ENCODE measurements at regions not wholly inside any gene's neighbourhood (a gene's known extent, or its start where the extent isn't known, plus 50 kb on each side); places are given as distances from the start of the nearest gene placed in this dataset.

DNA sequence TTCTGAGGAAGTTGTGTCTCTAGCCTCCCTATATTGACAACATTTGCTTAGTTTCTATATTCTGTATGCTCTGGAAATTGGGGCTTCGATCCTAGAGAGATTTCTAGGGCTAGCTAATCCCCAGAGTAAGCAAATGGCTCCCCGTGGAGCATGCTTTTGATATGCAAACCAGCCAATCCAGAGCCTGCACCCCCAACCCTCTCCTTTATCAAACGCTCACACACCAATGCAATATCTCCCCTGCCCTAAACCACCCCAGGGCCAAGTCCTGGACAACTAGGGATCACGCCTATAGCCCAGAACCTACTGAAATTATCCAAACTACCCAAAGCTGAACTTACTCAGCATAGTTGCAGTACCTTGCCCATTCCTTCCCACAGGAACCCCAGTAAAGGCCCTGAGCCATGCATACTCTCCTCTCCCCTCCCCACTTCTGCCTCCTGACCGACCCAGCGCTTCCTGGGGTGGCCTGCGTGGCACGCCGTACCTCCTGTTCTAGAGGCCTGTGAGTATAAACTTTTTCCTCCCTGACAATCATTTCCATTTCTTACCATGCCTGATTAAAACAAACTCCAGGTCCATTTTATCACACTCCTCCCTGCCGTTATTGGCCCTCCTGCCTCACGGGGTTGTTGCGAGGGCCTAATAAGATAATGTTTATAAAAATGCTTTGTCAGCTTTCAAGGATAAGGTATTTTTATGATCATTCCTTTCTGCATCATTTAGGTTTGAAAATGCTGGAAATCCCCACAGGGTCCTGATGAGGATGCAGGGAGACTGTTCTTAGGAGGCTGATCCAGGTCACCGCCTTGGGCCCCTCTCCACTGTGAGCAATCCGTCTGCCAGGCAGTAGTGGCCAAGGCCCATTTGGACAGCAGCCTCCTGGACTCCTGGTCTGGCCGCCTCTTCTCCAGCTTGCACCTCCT lies 102.7 kb downstream of the TENT5C start:
- Histone ChIP-seq H3K4me3 (no peak overlapping the region), H3K4me1 (no peaks in the 10 kb centered on the region), H3K9me3 (no peaks in the 10 kb centered on the region), H3K27me3 (no peaks in the 10 kb centered on the region), H3K36me3 (no peaks in the 10 kb centered on the region), H3K27ac (no peak overlapping the region)
- DNase-seq = no peak
- 76% methylated on average over 11 of the region's 15 CpGs for WGBS (ENCODE audit: insufficient coverage, low coverage, low lambda C conversion rate, missing lambda C conversion rate)
- intact Hi-C loops (cut with DNase I) = no loop called here
- TF ChIP-seq, protein P1, sequence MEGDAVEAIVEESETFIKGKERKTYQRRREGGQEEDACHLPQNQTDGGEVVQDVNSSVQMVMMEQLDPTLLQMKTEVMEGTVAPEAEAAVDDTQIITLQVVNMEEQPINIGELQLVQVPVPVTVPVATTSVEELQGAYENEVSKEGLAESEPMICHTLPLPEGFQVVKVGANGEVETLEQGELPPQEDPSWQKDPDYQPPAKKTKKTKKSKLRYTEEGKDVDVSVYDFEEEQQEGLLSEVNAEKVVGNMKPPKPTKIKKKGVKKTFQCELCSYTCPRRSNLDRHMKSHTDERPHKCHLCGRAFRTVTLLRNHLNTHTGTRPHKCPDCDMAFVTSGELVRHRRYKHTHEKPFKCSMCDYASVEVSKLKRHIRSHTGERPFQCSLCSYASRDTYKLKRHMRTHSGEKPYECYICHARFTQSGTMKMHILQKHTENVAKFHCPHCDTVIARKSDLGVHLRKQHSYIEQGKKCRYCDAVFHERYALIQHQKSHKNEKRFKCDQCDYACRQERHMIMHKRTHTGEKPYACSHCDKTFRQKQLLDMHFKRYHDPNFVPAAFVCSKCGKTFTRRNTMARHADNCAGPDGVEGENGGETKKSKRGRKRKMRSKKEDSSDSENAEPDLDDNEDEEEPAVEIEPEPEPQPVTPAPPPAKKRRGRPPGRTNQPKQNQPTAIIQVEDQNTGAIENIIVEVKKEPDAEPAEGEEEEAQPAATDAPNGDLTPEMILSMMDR (IDR thresholded peaks at IDR 0.05) = no peak
- no peak for ATAC-seq

DNA sequence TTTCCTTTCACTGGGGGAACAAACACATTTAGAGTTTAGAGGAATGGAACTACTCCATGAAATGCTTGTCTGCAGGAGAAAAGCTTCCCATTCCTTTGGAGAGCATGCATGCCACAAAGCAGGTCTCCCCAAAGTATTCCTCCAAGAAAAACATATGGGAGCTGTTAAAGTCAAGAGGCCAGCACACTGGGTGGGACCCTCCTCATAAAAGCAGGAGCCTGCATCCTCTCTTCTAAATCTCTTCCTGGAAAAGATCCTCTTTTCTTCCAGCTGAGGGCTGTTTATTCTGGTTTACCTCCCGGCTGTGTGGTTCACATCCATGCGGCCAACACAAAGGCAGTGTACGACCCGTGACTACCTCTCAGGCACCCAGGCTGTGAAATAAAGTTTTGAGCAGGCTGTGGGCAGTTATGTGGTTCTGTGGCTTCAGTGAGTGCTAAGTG lies 103.4 kb downstream of the TENT5C start:
- Histone ChIP-seq H3K36me3 (no peaks in the 10 kb centered on the region), H3K4me1 (no peaks in the 10 kb centered on the region), H3K27ac (no peak overlapping the region), H3K27me3 (no peaks in the 10 kb centered on the region), H3K4me3 (no peak overlapping the region), H3K9me3 (no peaks in the 10 kb centered on the region)
- WGBS (ENCODE audit: insufficient coverage, low coverage, low lambda C conversion rate, missing lambda C conversion rate) = 89% methylated on average over 4 of the region's 4 CpGs
- ATAC-seq (no peak), DNase-seq (no peak)
- intact Hi-C loops (cut with DNase I) = no loop called here
- TF ChIP-seq, protein P1 (IDR thresholded peaks at IDR 0.05) = no peak
- TF ChIP-seq POLR2A (IDR thresholded peaks at IDR 0.05) = no peak

DNA sequence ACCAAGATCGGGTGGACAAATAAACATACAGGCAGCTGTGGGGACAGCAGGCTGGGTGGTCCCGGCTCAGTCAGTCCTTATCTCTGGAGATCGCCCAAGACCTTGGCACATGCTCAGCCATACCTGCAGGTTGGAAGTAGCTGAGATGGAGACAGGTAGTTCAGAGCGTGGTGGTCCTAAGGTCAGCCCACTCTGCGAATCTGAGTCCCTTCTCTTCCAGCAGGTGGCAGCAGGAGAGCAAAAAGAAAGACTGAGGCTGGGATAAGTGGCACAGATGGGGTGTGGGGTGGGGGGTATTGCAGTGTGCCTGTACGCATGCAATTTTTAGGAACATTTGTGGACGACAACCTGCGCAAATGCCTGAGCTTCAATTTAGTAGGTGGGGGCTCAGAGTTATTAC lies 104.9 kb downstream of the TENT5C start:
- Histone ChIP-seq H3K27me3 (no peaks in the 10 kb centered on the region), H3K4me1 (no peaks in the 10 kb centered on the region), H3K36me3 (no peaks in the 10 kb centered on the region), H3K27ac (no peak overlapping the region), H3K9me3 (no peaks in the 10 kb centered on the region), H3K4me3 (no peak overlapping the region)
- DNase-seq = no peak
- TF ChIP-seq POLR2A (IDR thresholded peaks at IDR 0.05) = no peak
- TF ChIP-seq, protein P1 (IDR thresholded peaks at IDR 0.05) = peak in 3 of 4 donors; percentile 15 to 38 (median 18)
- intact Hi-C loops (cut with DNase I) = no loop called here
- no peak for ATAC-seq
- WGBS (ENCODE audit: insufficient coverage, low coverage, low lambda C conversion rate, missing lambda C conversion rate) = 80% methylated on average over 8 of the region's 8 CpGs

DNA sequence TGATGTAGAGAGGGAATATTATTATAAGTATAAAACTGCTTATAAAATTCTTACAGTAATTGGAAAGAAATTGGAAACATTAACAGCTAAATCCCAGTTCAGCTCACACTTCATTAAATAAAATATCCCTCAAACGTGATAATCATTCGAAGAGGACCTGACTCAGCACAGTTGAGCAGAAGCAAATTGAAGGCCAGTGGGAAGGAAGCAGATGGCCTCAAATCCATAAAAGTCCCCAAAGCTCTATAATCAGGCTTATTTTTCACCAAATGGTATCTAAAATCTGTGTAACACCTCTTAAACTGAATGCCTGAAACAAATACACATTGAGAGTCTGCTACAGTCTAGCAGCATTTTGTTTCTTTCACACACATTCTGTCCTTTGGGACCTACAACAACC lies 106.8 kb downstream of the TENT5C start:
- no peaks in the 10 kb centered on the region for H3K9me3 ChIP-seq
- 67% methylated on average over 2 of the region's 2 CpGs for WGBS (ENCODE audit: insufficient coverage, low coverage, low lambda C conversion rate, missing lambda C conversion rate)
- H3K36me3 ChIP-seq = no peaks in the 10 kb centered on the region
- DNase-seq (no peak), ATAC-seq (no peak)
- intact Hi-C loops (cut with DNase I) = no loop called here
- TF ChIP-seq POLR2A (IDR thresholded peaks at IDR 0.05) = no peak
- TF ChIP-seq, protein P1 (IDR thresholded peaks at IDR 0.05) = no peak
- no peak overlapping the region for H3K4me3 ChIP-seq
- no peaks in the 10 kb centered on the region for H3K27me3 ChIP-seq
- H3K4me1 ChIP-seq = no peaks in the 10 kb centered on the region
- no peak overlapping the region for H3K27ac ChIP-seq

Data from right lobe of liver (tissue), 6 donors.